IMR-90 (cell line): ENCODE measurements at regions not wholly inside any gene's neighbourhood (a gene's known extent, or its start where the extent isn't known, plus 50 kb on each side); places are given as distances from the start of the nearest gene placed in this dataset.

ENCODE experiments used
- ATAC-seq: fragments of 200-7000 bp; cut with Tn5 transposase; 2 replicates; pipeline ENCODE4 v1.9.1; 2020; ENCODE audit warnings: low read depth, mild to moderate bottlenecking, moderate library complexity
- BruUV-seq: library from RNA; stranded (reverse); fragments of 400-500 nt; replicated peaks from 2 replicates; lab custom pipeline; 2021; lab: Mats Ljungman, UMichigan
- CTCF ChIA-PET: fragments of 300-600 bp; formaldehyde crosslinking; extraction: SDS; loops from one replicate; lab custom pipeline; 2021; ENCODE audit warnings: antibody characterized with exemption; lab: Yijun Ruan, JAX
- POLR2A ChIA-PET: fragments of 300-600 bp; sonication (Branson Sonifier 250); formaldehyde crosslinking; loops from one replicate; lab custom pipeline; 2022; ENCODE audit warnings: antibody characterized with exemption; ENCODE audit not compliant: unreplicated experiment; lab: Charles Lee
- DNase-seq: peaks from one replicate; pipeline ENCODE4 v3.0.0; 2013
- H2AFZ ChIP-seq: replicated peaks from 2 replicates; pipeline ENCODE3; 2013; ENCODE audit warnings: low read length, mild to moderate bottlenecking; ENCODE audit not compliant: poor library complexity
- H2AK5ac ChIP-seq: 2 replicates; pipeline ENCODE4 v1.6.1; 2013; ENCODE audit warnings: low read depth, low read length, inconsistent platforms
- H2AK9ac ChIP-seq: replicated peaks from 2 replicates; pipeline ENCODE3; 2013; ENCODE audit warnings: mild to moderate bottlenecking, low read depth, low read length, moderate library complexity; ENCODE audit not compliant: poor library complexity
- H2BK120ac ChIP-seq: 2 replicates; pipeline ENCODE4 v1.6.1; 2013; ENCODE audit warnings: low read depth, low read length, inconsistent platforms
- H2BK15ac ChIP-seq: 3 replicates; pipeline ENCODE4 v1.6.1; 2013; ENCODE audit warnings: low read depth, low read length, inconsistent platforms
- H2BK20ac ChIP-seq: 2 replicates; pipeline ENCODE4 v1.6.1; 2013; ENCODE audit warnings: low read depth, mild to moderate bottlenecking, inconsistent platforms, low read length, moderate library complexity
- H2BK5ac ChIP-seq: 2 replicates; pipeline ENCODE4 v1.6.1; 2013; ENCODE audit warnings: mild to moderate bottlenecking, low read depth, low read length, inconsistent platforms; ENCODE audit not compliant: poor library complexity, severe bottlenecking
- H3K14ac ChIP-seq: replicated peaks from 2 replicates; pipeline ENCODE4 v1.6.1; 2013; ENCODE audit warnings: low read depth, low read length, inconsistent platforms
- H3K18ac ChIP-seq: 2 replicates; pipeline ENCODE4 v1.6.1; 2013; ENCODE audit warnings: low read depth, low read length, control low read depth
- H3K23ac ChIP-seq: 2 replicates; pipeline ENCODE4 v1.6.1; 2013; ENCODE audit warnings: low read depth, low read length, inconsistent platforms
- H3K27ac ChIP-seq: 2 replicates; pipeline ENCODE4 v1.5.1; 2013; ENCODE audit warnings: mild to moderate bottlenecking, control low read depth, low read length; ENCODE audit not compliant: insufficient read depth
- H3K27me3 ChIP-seq: 2 replicates; pipeline ENCODE4 v1.6.1; 2013; ENCODE audit warnings: low read length; ENCODE audit not compliant: control insufficient read depth, insufficient read depth
- H3K36me3 ChIP-seq: 2 replicates; pipeline ENCODE4 v1.6.1; 2013; ENCODE audit warnings: low read length, mixed read lengths; ENCODE audit not compliant: control insufficient read depth, insufficient read depth
- H3K4ac ChIP-seq: 2 replicates; pipeline ENCODE4 v1.6.1; 2013; ENCODE audit warnings: low read depth, low read length, inconsistent platforms
- H3K4me1 ChIP-seq: 2 replicates; pipeline ENCODE4 v1.6.1; 2013; ENCODE audit warnings: low read length, mixed read lengths; ENCODE audit not compliant: control insufficient read depth, insufficient read depth
- H3K4me2 ChIP-seq: 2 replicates; pipeline ENCODE4 v1.6.1; 2013; ENCODE audit warnings: low read depth, mild to moderate bottlenecking, control low read depth, low read length, moderate library complexity
- H3K4me3 ChIP-seq: 2 replicates; pipeline ENCODE4 v1.5.1; 2013; ENCODE audit warnings: low read depth, mild to moderate bottlenecking, control low read depth, low read length, moderate library complexity; ENCODE audit not compliant: insufficient read depth
- H3K56ac ChIP-seq: 2 replicates; pipeline ENCODE4 v1.6.1; 2013; ENCODE audit warnings: low read length, inconsistent platforms; ENCODE audit not compliant: insufficient read depth; ENCODE audit errors: extremely low read depth
- H3K79me1 ChIP-seq, 2 experiments: 2 replicates each; pipeline ENCODE4 v1.6.1; 2013; ENCODE audit warnings: low read length in 2 of 2, inconsistent platforms in 1 of 2, low read depth in 1 of 2
- H3K9ac ChIP-seq: 2 replicates; pipeline ENCODE4 v1.6.1; 2013; ENCODE audit warnings: low read depth, low read length, control low read depth
- H3K9me1 ChIP-seq: 2 replicates; pipeline ENCODE4 v1.6.1; 2013; ENCODE audit warnings: low read length, inconsistent platforms; ENCODE audit not compliant: insufficient read depth
- H3K9me3 ChIP-seq: 2 replicates; pipeline ENCODE4 v1.6.1; 2013; ENCODE audit warnings: low read length; ENCODE audit not compliant: control insufficient read depth, insufficient read depth
- H4K20me1 ChIP-seq: 2 replicates; pipeline ENCODE4 v1.6.1; 2013; ENCODE audit warnings: low read length, inconsistent platforms; ENCODE audit not compliant: insufficient read depth
- H4K5ac ChIP-seq: 2 replicates; pipeline ENCODE4 v1.6.1; 2013; ENCODE audit warnings: mild to moderate bottlenecking, low read depth, low read length, control low read depth
- H4K8ac ChIP-seq, 2 experiments: 2 replicates each; pipeline ENCODE4 v1.6.1; 2013; ENCODE audit warnings: low read depth in 2 of 2, low read length in 2 of 2, control low read depth in 1 of 2, inconsistent platforms in 1 of 2
- H4K91ac ChIP-seq: 2 replicates; pipeline ENCODE4 v1.6.1; 2013; ENCODE audit warnings: low read depth, low read length, inconsistent platforms; ENCODE audit not compliant: insufficient read depth
- MAZ ChIP-seq: IDR thresholded peaks from 2 replicates; pipeline ENCODE4 v1.6.1; 2012; ENCODE audit warnings: low read depth, mild to moderate bottlenecking, low read length, improper control_type of control experiment, moderate library complexity, borderline replicate concordance
- NFE2L2 ChIP-seq: fragments of 150-350 bp; IDR thresholded peaks from 2 replicates; pipeline ENCODE4 v1.6.1; 2016; ENCODE audit warnings: low read depth, mild to moderate bottlenecking, low read length
- RCOR1 ChIP-seq: IDR thresholded peaks from 2 replicates; pipeline ENCODE4 v1.6.1; 2012; ENCODE audit warnings: mild to moderate bottlenecking, low read length, improper control_type of control experiment; ENCODE audit not compliant: insufficient replicate concordance
- WGBS, 2 experiments: methylation state at CpG; one replicate each; pipeline versions ENCODE4 v1.1.5 to v1.1.7; 2013; ENCODE audit warnings: missing lambda C conversion rate in 2 of 2; ENCODE audit not compliant: insufficient read length in 1 of 2; ENCODE audit errors: extremely low coverage in 2 of 2; 5-methylcytosine and 5-hydroxymethylcytosine counted together
- dilution Hi-C: fragments of 300-500 bp; cut with HindIII; formaldehyde crosslinking; loops from one replicate; pipeline ENCODE4 v1.14.3; 2018; ENCODE audit warnings: low sequenced_read_pairs; ENCODE audit not compliant: unreplicated experiment
- in situ Hi-C: fragments of 300-500 bp; cut with MboI; formaldehyde crosslinking; loops from 3 replicates; pipeline ENCODE4 v1.14.3; 2019; ENCODE audit warnings: low sequenced_read_pairs, inconsistent platforms, mixed read lengths
- intact Hi-C: fragments of 100-400 bp; cut with micrococcal nuclease; formaldehyde crosslinking; loops from 2 replicates; pipeline ENCODE4 v1.10.0; 2022
- TF ChIP-seq, protein P1 (sequence below): fragments of 150-350 bp; IDR thresholded peaks from 2 replicates; pipeline ENCODE4 v1.6.1; 2016; ENCODE audit warnings: low read depth, mild to moderate bottlenecking, low read length, moderate library complexity, borderline replicate concordance
- TF ChIP-seq, protein P2 (sequence below): conservative IDR thresholded peaks from 2 replicates; pipeline ENCODE4 v1.5.1; 2012; ENCODE audit warnings: mild to moderate bottlenecking, low read depth, low read length, improper control_type of control experiment

DNA sequence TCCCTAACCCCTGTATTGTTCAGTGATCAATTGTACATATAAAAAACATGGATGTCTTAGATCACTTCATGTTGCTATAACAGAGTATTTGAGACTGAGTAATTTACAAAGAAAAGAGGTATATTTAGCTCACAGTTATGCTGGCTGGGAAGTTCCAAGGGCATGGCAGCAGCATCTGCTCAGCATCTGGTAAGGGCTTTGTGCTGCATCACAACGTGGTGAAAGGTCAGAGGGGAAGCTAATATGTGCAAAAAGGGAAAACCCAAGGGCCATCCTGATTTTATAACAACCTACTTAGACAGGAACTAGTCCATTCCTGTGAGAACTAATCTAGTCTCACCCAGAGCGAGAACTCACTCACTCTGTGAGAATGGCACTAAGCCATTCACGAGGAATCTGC, 128.2 kb upstream of the OTUD4 start:
- DNase-seq, result peak; percentile 22
- H3K18ac ChIP-seq, result no peak overlapping the region
- H3K4ac ChIP-seq, result no peak overlapping the region
- in situ Hi-C loops, result no loop called here
- no peak overlapping the region for H4K5ac ChIP-seq
- no peak overlapping the region for H2BK5ac ChIP-seq
- H3K36me3 ChIP-seq, result no peaks in the 10 kb centered on the region
- BruUV-seq, result no TSS peak
- H4K8ac ChIP-seq, result no peak overlapping the region
- H3K23ac ChIP-seq, result no peak overlapping the region
- H4K20me1 ChIP-seq, result no peaks in the 10 kb centered on the region
- peaks cover 9% of the 10 kb centered on the region; the same call in 1 of the 2 replicates for H3K27me3 ChIP-seq
- no CpG with 5 or more reads among the region's 3 CpGs for WGBS, 2 experiments
- H3K4me1 ChIP-seq, result no peaks in the 10 kb centered on the region
- H2AK9ac ChIP-seq, result no peak overlapping the region
- H3K4me3 ChIP-seq, result no peak overlapping the region
- intact Hi-C loops, result no loop called here
- H2BK120ac ChIP-seq, result no peak overlapping the region
- ChIA-PET CTCF (interaction anchor here (0.5 kb wide), 1 partner anchor 1166 kb away, joined by 3 read pairs; no protein-coding TSS in a partner anchor), POLR2A (no interaction called here)
- no peak overlapping the region for H2BK15ac ChIP-seq
- dilution Hi-C loops, result no loop called here
- no peak overlapping the region for H3K14ac ChIP-seq
- no peak overlapping the region for H3K4me2 ChIP-seq
- no peak overlapping the region for H2AK5ac ChIP-seq
- no peaks in the 10 kb centered on the region for H3K9me1 ChIP-seq
- no peaks in the 10 kb centered on the region for H3K79me1 ChIP-seq
- H4K91ac ChIP-seq, result no peak overlapping the region
- H2AFZ ChIP-seq, result no peak overlapping the region
- no peak overlapping the region for H3K27ac ChIP-seq
- no peak overlapping the region for H2BK20ac ChIP-seq
- TF ChIP-seq MAZ (no peak), RCOR1 (no peak), NFE2L2 (no peak)
- TF ChIP-seq, protein P1, sequence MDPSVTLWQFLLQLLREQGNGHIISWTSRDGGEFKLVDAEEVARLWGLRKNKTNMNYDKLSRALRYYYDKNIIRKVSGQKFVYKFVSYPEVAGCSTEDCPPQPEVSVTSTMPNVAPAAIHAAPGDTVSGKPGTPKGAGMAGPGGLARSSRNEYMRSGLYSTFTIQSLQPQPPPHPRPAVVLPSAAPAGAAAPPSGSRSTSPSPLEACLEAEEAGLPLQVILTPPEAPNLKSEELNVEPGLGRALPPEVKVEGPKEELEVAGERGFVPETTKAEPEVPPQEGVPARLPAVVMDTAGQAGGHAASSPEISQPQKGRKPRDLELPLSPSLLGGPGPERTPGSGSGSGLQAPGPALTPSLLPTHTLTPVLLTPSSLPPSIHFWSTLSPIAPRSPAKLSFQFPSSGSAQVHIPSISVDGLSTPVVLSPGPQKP, result no peak
- TF ChIP-seq, protein P2, sequence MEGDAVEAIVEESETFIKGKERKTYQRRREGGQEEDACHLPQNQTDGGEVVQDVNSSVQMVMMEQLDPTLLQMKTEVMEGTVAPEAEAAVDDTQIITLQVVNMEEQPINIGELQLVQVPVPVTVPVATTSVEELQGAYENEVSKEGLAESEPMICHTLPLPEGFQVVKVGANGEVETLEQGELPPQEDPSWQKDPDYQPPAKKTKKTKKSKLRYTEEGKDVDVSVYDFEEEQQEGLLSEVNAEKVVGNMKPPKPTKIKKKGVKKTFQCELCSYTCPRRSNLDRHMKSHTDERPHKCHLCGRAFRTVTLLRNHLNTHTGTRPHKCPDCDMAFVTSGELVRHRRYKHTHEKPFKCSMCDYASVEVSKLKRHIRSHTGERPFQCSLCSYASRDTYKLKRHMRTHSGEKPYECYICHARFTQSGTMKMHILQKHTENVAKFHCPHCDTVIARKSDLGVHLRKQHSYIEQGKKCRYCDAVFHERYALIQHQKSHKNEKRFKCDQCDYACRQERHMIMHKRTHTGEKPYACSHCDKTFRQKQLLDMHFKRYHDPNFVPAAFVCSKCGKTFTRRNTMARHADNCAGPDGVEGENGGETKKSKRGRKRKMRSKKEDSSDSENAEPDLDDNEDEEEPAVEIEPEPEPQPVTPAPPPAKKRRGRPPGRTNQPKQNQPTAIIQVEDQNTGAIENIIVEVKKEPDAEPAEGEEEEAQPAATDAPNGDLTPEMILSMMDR, result no peak
- H3K56ac ChIP-seq, result no peak overlapping the region
- H3K9me3 ChIP-seq, result no peaks in the 10 kb centered on the region
- ATAC-seq, result no peak
- no peak overlapping the region for H3K9ac ChIP-seq
